GM21367 (cell line): ENCODE measurements at regions not wholly inside any gene's neighbourhood (a gene's known extent, or its start where the extent isn't known, plus 50 kb on each side); places are given as distances from the start of the nearest gene placed in this dataset.
"Not testable (repeated sequence)": the region's sequence is repeated elsewhere in the genome, so short reads cannot be mapped to it uniquely, and the experiment has no call there.

Experiments
- ATAC-seq: cut with Tn5 transposase; IDR thresholded peaks from one replicate; pipeline ENCODE4 v1.9.1; 2021; ENCODE audit not compliant: unreplicated experiment

- ATAC-seq: no peak
These were observed 124.8 kb upstream of the GRIK3 start for GRCh38 chr1:37159102-37159501.

GRCh38 chr1:37161171-37161570 is 126.9 kb upstream of the GRIK3 start:
- ATAC-seq: no peak

GRCh38 chr1:37162059-37162458 is 127.7 kb upstream of the GRIK3 start:
- ATAC-seq: no peak

- ATAC-seq: no peak
These were observed 131.7 kb upstream of the GRIK3 start for GRCh38 chr1:37166005-37166404.

- ATAC-seq: no peak
These were observed 133.2 kb upstream of the GRIK3 start for GRCh38 chr1:37167479-37167878.

- ATAC-seq: no peak
These were observed 134.9 kb upstream of the GRIK3 start for GRCh38 chr1:37169241-37169640.

GRCh38 chr1:37169743-37170275 is 135.5 kb upstream of the GRIK3 start:
- ATAC-seq: no peak

- ATAC-seq: no peak
These were observed 137.4 kb upstream of the GRIK3 start for GRCh38 chr1:37171691-37172090.

GRCh38 chr1:37174341-37174740 is 140.0 kb upstream of the GRIK3 start:
- no peak for ATAC-seq

- ATAC-seq: no peak
These were observed 140.6 kb upstream of the GRIK3 start for GRCh38 chr1:37174876-37175275.

- no peak for ATAC-seq
These were observed 141.4 kb upstream of the GRIK3 start for GRCh38 chr1:37175666-37176215.

- no peak for ATAC-seq
These were observed 142.0 kb upstream of the GRIK3 start for GRCh38 chr1:37176269-37176668.

- no peak for ATAC-seq
These were observed 143.0 kb upstream of the GRIK3 start for GRCh38 chr1:37177230-37177864.

GRCh38 chr1:37181425-37181824 is 147.1 kb upstream of the GRIK3 start:
- no peak for ATAC-seq

- ATAC-seq: no peak
These were observed 150.5 kb upstream of the GRIK3 start for GRCh38 chr1:37184789-37185188.

- no peak for ATAC-seq
These were observed 152.0 kb upstream of the GRIK3 start for GRCh38 chr1:37186246-37186756.

- no peak for ATAC-seq
These were observed 154.8 kb upstream of the GRIK3 start for GRCh38 chr1:37189111-37189510.

GRCh38 chr1:37197411-37197810 is 163.1 kb upstream of the GRIK3 start:
- ATAC-seq: no peak

GRCh38 chr1:37214305-37214704 is 180.0 kb upstream of the GRIK3 start:
- not testable (repeated sequence) for ATAC-seq

- ATAC-seq: no peak
These were observed 199.3 kb upstream of the GRIK3 start for GRCh38 chr1:37233606-37234005.

- ATAC-seq: no peak
These were observed 200.7 kb upstream of the GRIK3 start for GRCh38 chr1:37234941-37235418.

- no peak for ATAC-seq
These were observed 203.6 kb upstream of the GRIK3 start for GRCh38 chr1:37237948-37238347.
